ENCODE measurements at regions not wholly inside any gene's neighbourhood (a gene's known extent, or its start where the extent isn't known, plus 50 kb on each side); places are given as distances from the start of the nearest gene placed in this dataset.

DNA sequence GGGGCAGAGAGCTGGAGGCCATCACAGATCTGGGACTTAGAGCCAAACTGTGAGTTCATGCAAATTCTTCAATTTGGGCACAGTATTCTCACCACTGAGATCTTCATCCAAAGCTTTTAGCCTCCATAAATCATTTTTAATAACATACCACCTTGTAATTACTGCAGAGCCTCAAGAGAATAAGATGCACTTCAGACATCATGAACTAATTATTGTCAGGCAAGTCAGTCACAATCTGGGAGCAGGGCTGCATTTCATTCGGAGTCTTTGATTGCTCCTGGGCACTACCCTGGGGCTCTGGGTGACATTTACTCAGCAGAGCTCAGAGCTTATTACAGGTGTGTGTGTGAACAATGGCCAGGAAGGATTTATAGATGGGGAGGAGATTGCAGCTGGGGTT, 623.7 kb downstream of the PTPRU start:
- TF ChIP-seq ZNF274 (IDR thresholded peaks at IDR 0.05; ENCODE audit: low read depth, low read length), result no peak
- no peak for TF ChIP-seq YY1 (IDR thresholded peaks at IDR 0.05; ENCODE audit: insufficient read depth, insufficient read length)
- TF ChIP-seq SUZ12 (IDR thresholded peaks at IDR 0.05; ENCODE audit: extremely low read depth, insufficient read depth, insufficient read length), result no peak

All from NT2/D1 (cell line).